H1 (cell line): ENCODE measurements at regions not wholly inside any gene's neighbourhood (a gene's known extent, or its start where the extent isn't known, plus 50 kb on each side); places are given as distances from the start of the nearest gene placed in this dataset.

Experiments
- CTCF ChIA-PET: fragments of 300-600 bp; sonication (Branson Sonifier 250); formaldehyde crosslinking; loops from one replicate; lab custom pipeline; 2021; ENCODE audit not compliant: partially characterized antibody; lab: Charles Lee
- POLR2A ChIA-PET: fragments of 300-600 bp; sonication (Branson Sonifier 250); formaldehyde crosslinking; loops from one replicate; lab custom pipeline; 2021; ENCODE audit warnings: inconsistent platforms; ENCODE audit not compliant: partially characterized antibody; lab: Charles Lee
- DNase-seq, 2 experiments: peaks; one replicate each; pipeline versions ENCODE4 v3.0.0 to v3.0.0-alpha.2; 2010 to 2022; ENCODE audit warnings: low spot score in 2 of 2, low read depth in 1 of 2, mixed read lengths in 1 of 2
- FAIRE-seq: peaks from 2 replicates; lab custom pipeline; 2011; peaks lifted over from hg19 to GRCh38; lab: Jason Lieb, UNC
- H2AFZ ChIP-seq: 2 replicates; pipeline ENCODE4 v1.8.1; 2012; ENCODE audit warnings: low read length, inconsistent platforms
- H2AK5ac ChIP-seq: 2 replicates; pipeline ENCODE4 v1.6.1; 2013; ENCODE audit warnings: low read depth, low read length
- H2BK120ac ChIP-seq: replicated peaks from 2 replicates; pipeline ENCODE3; 2013; ENCODE audit warnings: low read depth, low read length, inconsistent platforms
- H2BK12ac ChIP-seq: 2 replicates; pipeline ENCODE4 v1.6.1; 2013; ENCODE audit warnings: low read depth, low read length
- H2BK15ac ChIP-seq: 2 replicates; pipeline ENCODE4 v1.6.1; 2013; ENCODE audit warnings: low read length
- H2BK20ac ChIP-seq: 2 replicates; pipeline ENCODE4 v1.6.1; 2013; ENCODE audit warnings: low read length
- H2BK5ac ChIP-seq: 2 replicates; pipeline ENCODE4 v1.6.1; 2013; ENCODE audit warnings: low read depth, low read length
- H3K14ac ChIP-seq: 2 replicates; pipeline ENCODE4 v1.6.1; 2013; ENCODE audit warnings: inconsistent platforms; ENCODE audit not compliant: insufficient read length
- H3K18ac ChIP-seq: 2 replicates; pipeline ENCODE4 v1.6.1; 2013; ENCODE audit warnings: low read length; ENCODE audit errors: extremely low read depth
- H3K23ac ChIP-seq: 2 replicates; pipeline ENCODE4 v1.6.1; 2013; ENCODE audit warnings: inconsistent platforms; ENCODE audit not compliant: insufficient read length
- H3K23me2 ChIP-seq: 2 replicates; pipeline ENCODE4 v1.6.1; 2013; ENCODE audit warnings: low read depth, low read length
- H3K27ac ChIP-seq: 2 replicates; pipeline ENCODE4 v1.6.1; 2011; ENCODE audit warnings: low read depth, low read length, inconsistent platforms
- H3K27me3 ChIP-seq, 4 experiments: replicated peaks in 1 of 4; 1 replicate in 1 of 4; 2 replicates in 3 of 4; pipeline versions ENCODE4 v1.6.1 to v1.8.1; 2011 to 2013; ENCODE audit warnings: low read length in 3 of 4, mild to moderate bottlenecking in 3 of 4, inconsistent platforms in 2 of 4, mixed read lengths in 2 of 4, moderate library complexity in 1 of 4; ENCODE audit not compliant: control insufficient read depth in 3 of 4, insufficient read depth in 3 of 4; ENCODE audit errors: extremely low read depth in 1 of 4
- H3K36me3 ChIP-seq, 4 experiments: 2 replicates each; pipeline versions ENCODE4 v1.6.1 to v1.8.1; 2011 to 2013; ENCODE audit warnings: mild to moderate bottlenecking in 4 of 4, low read length in 3 of 4, moderate library complexity in 2 of 4, control low read depth in 1 of 4, inconsistent platforms in 1 of 4; ENCODE audit not compliant: insufficient read depth in 4 of 4, control insufficient read depth in 2 of 4
- H3K4ac ChIP-seq: replicated peaks from 2 replicates; pipeline ENCODE3; 2013; ENCODE audit warnings: low read length, low read depth, mixed read lengths, inconsistent platforms; ENCODE audit not compliant: insufficient read length
- H3K4me1 ChIP-seq, 4 experiments: replicated peaks in 1 of 4; 1 replicate in 1 of 4; 2 replicates in 3 of 4; pipeline versions ENCODE4 v1.6.1 to v1.8.1; 2011 to 2013; ENCODE audit warnings: low read length in 3 of 4, inconsistent platforms in 2 of 4, mixed read lengths in 1 of 4; ENCODE audit not compliant: insufficient read depth in 4 of 4, control insufficient read depth in 3 of 4
- H3K4me2 ChIP-seq, 2 experiments: 2 replicates each; pipeline versions ENCODE4 v1.6.1 to v1.8.1; 2011 to 2013; ENCODE audit warnings: low read depth in 2 of 2, low read length in 2 of 2, control low read depth in 1 of 2, inconsistent platforms in 1 of 2, mild to moderate bottlenecking in 1 of 2; ENCODE audit not compliant: insufficient read depth in 1 of 2
- H3K4me3 ChIP-seq, 4 experiments: fragments of 200-600, 300-600 bp in 1 of 4; sonication (generic), shearing (Covaris generic), sonication (Bioruptor Twin) in 1 of 4; 2 replicates each; pipeline versions ENCODE4 v1.5.1 to v1.8.1; 2011 to 2016; ENCODE audit warnings: low read length in 4 of 4, low read depth in 3 of 4, control low read depth in 2 of 4, inconsistent platforms in 2 of 4, mild to moderate bottlenecking in 2 of 4, mixed read lengths in 1 of 4, moderate library complexity in 1 of 4; ENCODE audit not compliant: insufficient read depth in 2 of 4; ENCODE audit errors: extremely low read depth in 1 of 4
- H3K56ac ChIP-seq: replicated peaks from 2 replicates; pipeline ENCODE3; 2013; ENCODE audit warnings: low read depth, mild to moderate bottlenecking, mixed read lengths, low read length, inconsistent platforms; ENCODE audit not compliant: insufficient read length
- H3K79me1 ChIP-seq: 2 replicates; pipeline ENCODE4 v1.6.1; 2013; ENCODE audit warnings: low read depth, low read length, control low read depth
- H3K79me2 ChIP-seq, 2 experiments: 2 replicates each; pipeline versions ENCODE4 v1.6.1 to v1.8.1; 2012 to 2013; ENCODE audit warnings: low read length in 2 of 2, mild to moderate bottlenecking in 2 of 2, inconsistent platforms in 1 of 2; ENCODE audit not compliant: insufficient read depth in 2 of 2, control insufficient read depth in 1 of 2
- H3K9ac ChIP-seq, 4 experiments: replicated peaks in 1 of 4; 1 replicate in 1 of 4; 2 replicates in 3 of 4; pipeline versions ENCODE4 v1.6.1 to v1.8.1; 2011 to 2013; ENCODE audit warnings: low read depth in 3 of 4, low read length in 3 of 4, control low read depth in 2 of 4, mild to moderate bottlenecking in 2 of 4, moderate library complexity in 2 of 4, inconsistent platforms in 1 of 4; ENCODE audit errors: extremely low read depth in 1 of 4
- H3K9me3 ChIP-seq, 2 experiments: 2 replicates each; pipeline versions ENCODE4 v1.6.1 to v1.8.1; 2012 to 2013; ENCODE audit warnings: mild to moderate bottlenecking in 2 of 2, moderate library complexity in 2 of 2, control low read depth in 1 of 2, inconsistent platforms in 1 of 2, low read depth in 1 of 2, low read length in 1 of 2, mixed read lengths in 1 of 2; ENCODE audit not compliant: insufficient read depth in 2 of 2
- H4K20me1 ChIP-seq, 2 experiments: replicated peaks in 1 of 2; 2 replicates each; pipeline versions ENCODE3 to v1.8.1; 2011 to 2013; ENCODE audit warnings: inconsistent platforms in 2 of 2, low read length in 2 of 2, mild to moderate bottlenecking in 1 of 2; ENCODE audit not compliant: insufficient read depth in 2 of 2, control insufficient read depth in 1 of 2
- H4K5ac ChIP-seq: 2 replicates; pipeline ENCODE4 v1.6.1; 2013; ENCODE audit warnings: low read length, low read depth, mixed read lengths, inconsistent platforms; ENCODE audit not compliant: insufficient read length
- H4K8ac ChIP-seq: 2 replicates; pipeline ENCODE4 v1.8.0; 2013; ENCODE audit warnings: mild to moderate bottlenecking, moderate library complexity, low read length, inconsistent platforms; ENCODE audit not compliant: insufficient read depth; ENCODE audit errors: extremely low read depth
- H4K91ac ChIP-seq: replicated peaks from 2 replicates; pipeline ENCODE3; 2013; ENCODE audit warnings: low read length, mixed read lengths, inconsistent platforms; ENCODE audit not compliant: insufficient read length
- POLR2A ChIP-seq, 2 experiments: IDR thresholded peaks; 1 replicate in 1 of 2; 2 replicates in 1 of 2; pipeline ENCODE4 v1.6.1; 2011; ENCODE audit warnings: low read depth in 2 of 2, low read length in 2 of 2, mild to moderate bottlenecking in 2 of 2; ENCODE audit errors: control extremely low read depth in 1 of 2
- SIRT6 ChIP-seq: IDR thresholded peaks from one replicate; pipeline ENCODE4 v1.7.1; 2012; ENCODE audit warnings: low read length, inconsistent platforms
- ZNF274 ChIP-seq: IDR thresholded peaks from 2 replicates; pipeline ENCODE4 v1.7.0; 2012; ENCODE audit warnings: low read length, borderline replicate concordance; ENCODE audit errors: extremely low read depth
- WGBS, 2 experiments: shearing (Covaris generic) in 1 of 2; methylation state at CpG; one replicate each; pipeline versions ENCODE4 v1.1.6 to v1.1.7; 2013 to 2015; ENCODE audit warnings: low lambda C conversion rate in 2 of 2, mixed read lengths in 2 of 2, inconsistent platforms in 1 of 2, low coverage in 1 of 2, missing lambda C conversion rate in 1 of 2; ENCODE audit not compliant: insufficient replicate concordance in 2 of 2, insufficient coverage in 1 of 2, insufficient read length in 1 of 2; ENCODE audit errors: extremely low coverage in 1 of 2, missing lambda C conversion rate in 1 of 2; 5-methylcytosine and 5-hydroxymethylcytosine counted together

DNA sequence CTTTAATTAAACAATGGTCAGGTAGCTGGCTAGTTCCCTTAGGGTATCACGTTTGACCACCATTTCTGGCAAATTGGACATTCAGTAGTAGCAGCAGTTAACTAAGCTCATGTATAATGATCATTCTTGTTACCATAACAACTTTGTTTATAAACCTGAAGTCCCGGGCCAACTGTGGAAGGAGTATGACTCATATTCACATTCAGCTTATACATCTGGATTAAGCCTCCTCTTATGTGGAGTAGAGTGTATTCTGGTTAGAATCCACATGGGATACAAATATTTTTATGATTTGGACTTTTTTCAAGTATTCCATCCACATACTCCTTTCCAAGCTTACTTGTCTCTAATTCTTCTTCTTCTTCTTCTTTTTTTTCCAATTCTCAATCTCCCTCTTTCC lies 70.3 kb upstream of the ZSWIM2 start:
- CTCF ChIA-PET: interaction anchor here (0.7 kb wide), 1 partner anchor 57 kb away, joined by 3 read pairs; no protein-coding TSS in a partner anchor
- Histone ChIP-seq H2AK5ac (no peak overlapping the region), H3K4me3 (no peak overlapping the region), H2BK5ac (no peak overlapping the region), H2BK120ac (no peak overlapping the region), H4K5ac (no peak overlapping the region), H2BK12ac (no peak overlapping the region), H4K8ac (no peak overlapping the region), H4K20me1 (no peaks in the 10 kb centered on the region), H3K23me2 (no peaks in the 10 kb centered on the region), H4K91ac (no peak overlapping the region), H3K14ac (no peak overlapping the region), H3K23ac (no peak overlapping the region), H2BK20ac (no peak overlapping the region), H3K4ac (no peak overlapping the region), H3K79me2 (no peaks in the 10 kb centered on the region), H3K56ac (no peak overlapping the region), H3K36me3 (no peaks in the 10 kb centered on the region), H3K9ac (no peak overlapping the region), H2BK15ac (no peak overlapping the region), H2AFZ (no peak overlapping the region), H3K4me1 (no peaks in the 10 kb centered on the region), H3K27ac (no peak overlapping the region), H3K9me3 (no peaks in the 10 kb centered on the region), H3K4me2 (no peak overlapping the region), H3K18ac (no peak overlapping the region), H3K79me1 (no peaks in the 10 kb centered on the region), H3K27me3 (no peaks in the 10 kb centered on the region)
- FAIRE-seq: no peak
- POLR2A ChIA-PET: no interaction called here
- no peak for TF ChIP-seq POLR2A (IDR thresholded peaks at IDR 0.05; ENCODE audit: control extremely low read depth in 1 of 2, low read depth in 2 of 2, low read length in 2 of 2)
- no peak for TF ChIP-seq SIRT6
- TF ChIP-seq ZNF274: no peak
- no peak for DNase-seq
- 74% methylated on average over 2 of the region's 2 CpGs; no CpG with 5 or more reads in 1 of the 2 experiments for WGBS, 2 experiments
